Stomach (tissue), 4 donors: ENCODE measurements at regions not wholly inside any gene's neighbourhood (a gene's known extent, or its start where the extent isn't known, plus 50 kb on each side); places are given as distances from the start of the nearest gene placed in this dataset.

Experiments used
- POLR2A ChIP-seq, 4 donors: fragments of 450-650 bp; IDR thresholded peaks; one replicate each; pipeline ENCODE4 v1.6.1; 2016; ENCODE audit warnings: antibody characterized with exemption in 4 of 4, control low read depth in 2 of 4, mild to moderate bottlenecking in 1 of 4, moderate library complexity in 1 of 4
- TF ChIP-seq, protein P1 (sequence below), 7 experiments: fragments of 450-650 bp in 4 of 7; fragments of 200-600 bp in 3 of 7; sonication (generic) in 3 of 7; IDR thresholded peaks; one replicate each; pipeline ENCODE4 v1.5.1; 2016 to 2019; ENCODE audit warnings: antibody characterized with exemption in 7 of 7, control low read depth in 2 of 7, mild to moderate bottlenecking in 1 of 7

DNA sequence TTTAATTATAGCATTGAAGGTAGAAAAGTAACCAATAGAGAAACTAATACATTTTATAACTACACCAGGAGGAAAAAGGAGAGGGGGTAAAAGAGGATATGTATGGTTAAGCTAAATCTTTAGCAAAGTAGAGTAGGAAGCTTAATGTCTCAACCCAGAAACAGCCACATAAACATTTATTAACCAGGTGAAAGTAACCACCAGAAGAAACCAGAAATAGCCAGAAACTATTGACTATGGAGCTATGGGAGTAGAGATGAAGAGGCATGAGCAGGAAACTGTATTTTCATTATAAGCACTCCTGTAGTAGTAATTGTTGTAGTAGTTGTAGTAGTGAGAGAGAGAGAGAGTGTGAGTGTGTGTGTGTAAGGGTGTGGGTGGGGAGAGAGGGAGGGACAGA lies 617.5 kb upstream of the CHAC2 start:
- TF ChIP-seq, protein P1, sequence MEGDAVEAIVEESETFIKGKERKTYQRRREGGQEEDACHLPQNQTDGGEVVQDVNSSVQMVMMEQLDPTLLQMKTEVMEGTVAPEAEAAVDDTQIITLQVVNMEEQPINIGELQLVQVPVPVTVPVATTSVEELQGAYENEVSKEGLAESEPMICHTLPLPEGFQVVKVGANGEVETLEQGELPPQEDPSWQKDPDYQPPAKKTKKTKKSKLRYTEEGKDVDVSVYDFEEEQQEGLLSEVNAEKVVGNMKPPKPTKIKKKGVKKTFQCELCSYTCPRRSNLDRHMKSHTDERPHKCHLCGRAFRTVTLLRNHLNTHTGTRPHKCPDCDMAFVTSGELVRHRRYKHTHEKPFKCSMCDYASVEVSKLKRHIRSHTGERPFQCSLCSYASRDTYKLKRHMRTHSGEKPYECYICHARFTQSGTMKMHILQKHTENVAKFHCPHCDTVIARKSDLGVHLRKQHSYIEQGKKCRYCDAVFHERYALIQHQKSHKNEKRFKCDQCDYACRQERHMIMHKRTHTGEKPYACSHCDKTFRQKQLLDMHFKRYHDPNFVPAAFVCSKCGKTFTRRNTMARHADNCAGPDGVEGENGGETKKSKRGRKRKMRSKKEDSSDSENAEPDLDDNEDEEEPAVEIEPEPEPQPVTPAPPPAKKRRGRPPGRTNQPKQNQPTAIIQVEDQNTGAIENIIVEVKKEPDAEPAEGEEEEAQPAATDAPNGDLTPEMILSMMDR (IDR thresholded peaks at IDR 0.05), result no peak
- TF ChIP-seq POLR2A (IDR thresholded peaks at IDR 0.05), result no peak
